ENCODE measurements at regions not wholly inside any gene's neighbourhood (a gene's known extent, or its start where the extent isn't known, plus 50 kb on each side); places are given as distances from the start of the nearest gene placed in this dataset.
"Not testable (repeated sequence)": the region's sequence is repeated elsewhere in the genome, so short reads cannot be mapped to it uniquely, and the experiment has no call there.

- DNase-seq (ENCODE audit: insufficient read length, low spot score); FAIRE-seq: not testable (repeated sequence)
Observed at GRCh38 chr17:43345515-43345914, 53.3 kb upstream of the ARL4D start.

GRCh38 chr17:43344685-43345084, 54.1 kb upstream of the ARL4D start:
- no peak for FAIRE-seq
- DNase-seq (ENCODE audit: insufficient read length, low spot score) = no peak

DNA sequence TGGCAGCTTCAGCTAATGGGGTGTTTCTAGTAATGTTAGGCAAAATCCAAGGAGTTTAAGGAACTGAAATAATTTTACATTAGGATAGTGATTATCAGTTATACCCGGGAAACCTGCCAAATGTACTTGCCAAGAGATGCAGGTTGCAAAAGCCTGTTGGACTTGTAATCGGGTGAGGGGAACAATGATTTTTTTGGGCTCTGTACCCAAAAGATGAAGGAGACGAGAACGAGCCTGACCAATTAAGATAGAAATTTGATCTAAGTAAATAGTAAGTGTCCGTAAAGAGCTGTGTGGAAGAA, 56.3 kb upstream of the ARL4D start:
- no peak for FAIRE-seq
- no peak for DNase-seq (ENCODE audit: insufficient read length, low spot score)

DNA sequence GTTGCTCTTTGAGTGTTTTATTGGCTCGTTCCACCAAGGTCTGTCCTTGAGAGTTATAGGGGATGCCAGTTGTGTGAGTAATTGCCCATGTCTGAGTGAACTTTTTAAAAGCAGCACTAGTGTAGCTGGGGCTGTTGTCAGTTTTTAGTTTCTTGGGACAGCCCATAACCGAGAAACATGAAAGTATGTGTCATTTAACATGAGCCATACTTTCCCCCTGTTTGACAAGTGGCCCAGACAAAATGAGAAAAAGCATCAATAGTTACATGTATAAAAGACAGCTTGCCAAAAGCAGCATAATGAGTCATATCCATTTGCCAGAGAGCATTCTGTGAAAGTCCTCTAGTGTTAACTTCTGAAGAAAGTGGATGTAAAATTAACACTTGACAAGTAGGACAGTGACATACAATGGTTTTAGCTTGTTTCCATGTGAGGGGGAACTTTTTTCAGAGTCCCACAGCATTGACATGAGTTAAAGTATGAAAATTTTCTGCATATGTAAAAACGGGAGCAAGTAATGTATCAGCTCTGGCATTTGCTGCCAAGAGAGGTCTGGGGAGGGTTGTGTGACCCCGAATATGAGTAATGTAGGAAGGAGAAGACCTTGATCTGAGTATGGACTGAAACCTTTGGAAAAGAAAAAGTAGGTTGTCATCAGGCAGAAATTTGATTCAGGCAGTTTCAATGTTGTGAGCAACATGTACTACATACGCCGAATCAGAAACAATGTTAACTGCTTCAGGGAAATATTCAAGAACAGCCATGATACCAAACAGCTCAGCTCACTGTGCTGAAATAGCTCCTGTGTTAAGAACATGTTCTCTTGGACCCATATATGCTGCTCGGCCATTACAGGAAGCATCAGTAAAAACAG, 56.8 kb upstream of the ARL4D start:
- no peak for DNase-seq (ENCODE audit: insufficient read length, low spot score)
- no peak for FAIRE-seq

GRCh38 chr17:43338886-43339516, 59.8 kb upstream of the ARL4D start:
- FAIRE-seq (no peak), DNase-seq (ENCODE audit: insufficient read length, low spot score) (no peak)

- DNase-seq (ENCODE audit: insufficient read length, low spot score) (no peak), FAIRE-seq (no peak)
Observed at GRCh38 chr17:43337684-43338428, 60.9 kb upstream of the ARL4D start.

GRCh38 chr17:43334738-43335402, 63.9 kb upstream of the ARL4D start:
- DNase-seq (ENCODE audit: insufficient read length, low spot score) (no peak), FAIRE-seq (no peak)

DNA sequence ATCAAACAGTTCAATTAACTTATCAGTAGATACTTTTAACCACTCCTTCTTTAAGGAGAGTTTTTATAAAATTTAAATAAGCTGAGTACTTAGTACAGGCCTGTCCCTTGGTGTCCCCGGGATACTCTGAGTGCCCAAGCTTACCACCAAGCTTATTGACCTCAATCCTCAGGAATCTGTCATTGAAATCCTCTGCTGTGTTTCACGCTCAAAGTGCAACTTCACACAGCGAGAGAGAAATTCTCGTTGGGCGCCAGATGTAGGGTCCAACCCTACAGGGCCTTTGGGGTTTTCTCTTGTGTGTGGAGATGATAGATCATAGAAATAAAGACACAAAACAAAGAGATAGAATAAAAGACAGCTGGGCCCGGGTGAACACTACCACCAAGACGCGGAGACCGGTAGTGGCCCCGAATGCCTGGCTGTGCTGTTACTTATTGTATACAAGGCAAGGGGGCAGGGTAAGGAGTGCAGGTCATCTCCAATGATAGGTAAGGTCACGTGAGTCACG, 65.3 kb upstream of the ARL4D start:
- no peak for FAIRE-seq

DNA sequence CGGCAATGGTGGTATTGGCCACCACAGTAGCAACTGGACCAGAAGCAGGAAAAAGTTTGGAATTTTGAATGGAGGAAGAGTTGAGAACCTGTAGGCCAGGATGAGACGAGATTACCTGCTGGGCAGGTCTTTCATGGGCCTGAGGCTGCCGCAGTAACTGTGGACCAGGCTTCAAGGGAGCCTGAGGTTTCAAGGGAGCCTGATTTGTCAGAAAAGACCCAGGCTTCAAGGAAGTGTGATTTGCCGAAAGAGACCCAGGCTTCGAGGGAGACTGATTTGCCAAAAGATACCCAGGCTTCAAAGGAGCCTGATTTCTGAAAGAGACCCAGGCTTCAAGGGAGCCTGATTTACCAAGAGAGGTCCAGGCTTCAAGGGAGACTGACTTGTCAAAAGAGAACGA, 66.6 kb upstream of the ARL4D start:
- FAIRE-seq (no peak), DNase-seq (ENCODE audit: insufficient read length, low spot score) (no peak)

More for the DNA sequence above, 65.3 kb upstream of the ARL4D start:
- DNase-seq (ENCODE audit: insufficient read length, low spot score) = no peak

- DNase-seq (ENCODE audit: insufficient read length, low spot score) (no peak), FAIRE-seq (no peak)
Observed at GRCh38 chr17:43330876-43331639, 67.7 kb upstream of the ARL4D start.

DNA sequence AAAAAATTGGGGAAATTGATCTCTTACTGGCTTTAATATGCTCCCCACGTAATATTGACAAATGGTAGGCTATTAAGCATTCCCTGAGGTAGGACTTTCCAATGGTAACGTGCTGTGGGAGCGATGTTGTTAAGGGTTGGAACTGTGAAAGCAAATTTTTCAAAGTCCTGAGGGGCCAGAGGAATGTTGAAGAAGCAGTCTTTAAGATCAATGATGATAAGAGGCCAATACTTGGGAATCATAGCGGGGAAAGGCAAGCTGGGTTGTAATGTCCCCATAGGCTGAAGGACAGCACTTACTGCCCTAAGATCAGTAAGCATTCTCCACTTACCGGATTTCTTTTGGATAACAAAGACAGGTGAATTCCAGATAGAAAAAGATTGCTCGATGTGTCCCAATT, 69.6 kb upstream of the ARL4D start:
- DNase-seq (ENCODE audit: insufficient read length, low spot score) (no peak), FAIRE-seq (no peak)

GRCh38 chr17:43328650-43329049, 70.1 kb upstream of the ARL4D start:
- no peak for FAIRE-seq
- no peak for DNase-seq (ENCODE audit: insufficient read length, low spot score)

DNA sequence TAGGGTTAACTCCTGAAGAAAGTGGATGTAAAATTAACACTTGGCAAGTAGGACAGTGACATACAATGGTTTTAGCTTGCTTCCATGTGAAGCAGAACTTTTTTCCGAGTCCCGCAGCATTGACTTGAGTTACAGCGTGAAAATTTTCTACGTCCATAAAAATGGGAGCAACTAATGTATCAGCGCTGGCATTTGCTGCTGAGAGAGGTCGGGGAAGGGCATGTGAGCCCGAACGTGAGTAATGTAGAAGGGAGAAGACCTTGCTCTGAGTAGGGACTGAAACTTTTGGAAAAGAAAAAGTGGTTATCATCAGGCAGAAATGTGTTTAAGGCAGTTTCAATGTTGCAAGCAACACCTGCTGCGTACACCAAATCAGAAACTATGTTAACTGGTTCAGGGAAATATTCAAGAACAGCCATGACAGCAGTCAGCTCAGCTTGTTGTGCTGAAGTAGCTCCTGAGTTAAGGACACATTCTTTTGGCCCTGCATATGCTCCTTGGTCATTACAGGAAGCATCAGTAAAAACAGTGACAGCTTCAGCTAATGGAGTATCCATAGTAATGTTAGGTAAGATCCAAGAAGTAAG, 70.9 kb upstream of the ARL4D start:
- no peak for DNase-seq (ENCODE audit: insufficient read length, low spot score)

DNA sequence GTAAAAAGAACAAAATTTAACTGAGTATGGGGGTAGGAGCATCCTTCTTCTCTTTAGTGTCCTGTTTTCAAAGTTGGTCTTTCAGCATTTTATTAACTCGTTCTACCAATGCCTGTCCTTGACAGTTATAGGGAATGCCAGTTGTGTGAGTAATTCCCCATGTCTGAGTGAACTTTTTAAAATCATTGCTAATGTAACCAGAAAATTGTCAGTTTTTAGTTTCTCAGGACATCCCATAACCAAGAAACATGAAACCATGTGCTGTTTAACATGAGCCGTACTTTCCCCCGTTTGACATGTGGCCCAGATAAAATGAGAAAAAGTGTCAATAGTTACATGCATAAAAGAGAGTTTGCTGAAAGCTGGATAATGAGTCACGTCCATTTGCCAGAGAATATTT, 71.4 kb upstream of the ARL4D start:
- DNase-seq (ENCODE audit: insufficient read length, low spot score) = no peak
- FAIRE-seq = no peak

More for the DNA sequence above, 70.9 kb upstream of the ARL4D start:
- no peak for FAIRE-seq

DNA sequence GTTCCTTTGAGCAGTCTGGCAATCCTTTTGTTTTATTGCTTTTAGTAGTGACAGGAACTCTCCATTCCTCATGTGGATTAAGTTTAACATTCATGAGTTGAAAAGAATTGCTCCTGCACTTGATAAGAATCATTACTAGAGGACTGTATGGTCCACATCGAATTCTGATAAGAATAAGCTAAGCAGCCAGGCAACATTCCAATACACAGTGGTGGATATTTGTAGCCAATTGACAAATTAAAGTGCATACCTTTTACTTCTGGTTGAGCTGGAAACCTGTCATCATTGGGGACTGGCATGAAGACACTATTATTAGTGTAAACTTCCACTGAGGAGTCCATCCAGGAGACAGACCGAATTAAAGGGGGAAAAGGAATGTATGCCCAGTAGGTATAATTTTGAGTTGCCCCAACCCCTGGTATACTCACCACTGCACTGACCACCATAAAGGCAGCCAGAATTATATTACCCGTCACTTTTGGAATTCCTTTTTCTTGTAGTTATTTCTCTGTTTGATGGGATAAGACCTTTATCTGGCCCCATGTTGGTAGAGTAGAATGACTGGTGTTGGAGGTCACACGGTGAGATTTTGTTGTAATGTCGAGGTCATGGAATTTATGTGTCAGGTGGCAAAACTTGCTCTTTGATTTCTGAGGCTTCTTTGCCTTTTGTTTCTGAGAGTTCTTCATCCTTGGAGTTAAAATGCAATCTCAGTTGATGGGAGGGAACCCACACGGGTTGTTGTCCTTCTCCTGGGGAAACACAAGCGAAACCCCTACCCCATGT, 72.1 kb upstream of the ARL4D start:
- FAIRE-seq (no peak), DNase-seq (ENCODE audit: insufficient read length, low spot score) (no peak)

DNA sequence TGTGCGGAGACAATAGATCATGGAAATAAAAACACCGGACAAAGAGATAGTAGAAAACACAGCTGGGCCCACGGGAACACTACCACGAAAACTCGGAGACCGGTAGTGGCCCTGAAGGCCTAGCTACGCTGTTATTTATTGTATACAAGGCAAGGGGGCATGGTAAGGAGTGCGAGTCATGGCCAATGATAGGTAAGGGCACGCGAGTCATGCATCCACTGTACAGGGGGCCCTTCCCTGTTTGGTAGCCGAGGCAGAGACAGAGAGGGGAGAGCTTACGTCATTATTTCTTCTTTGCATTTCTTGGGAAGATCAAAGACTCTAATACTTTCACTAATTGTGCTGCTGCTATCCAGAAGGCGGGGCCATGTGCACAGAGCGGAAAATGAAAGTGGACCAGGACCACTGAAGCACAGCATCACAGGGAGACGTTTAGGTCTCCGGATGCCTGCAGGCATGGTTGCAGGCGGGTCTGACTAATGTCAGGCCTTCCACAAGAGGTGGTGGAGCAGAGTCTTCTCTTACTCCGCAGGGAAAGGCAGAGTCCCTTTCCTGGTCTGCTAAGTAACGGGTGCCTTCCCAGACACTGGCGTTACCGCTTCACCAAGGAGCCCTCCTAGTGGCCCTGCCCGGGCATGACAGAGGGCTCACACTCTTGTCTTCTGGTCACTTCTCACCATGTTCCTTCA, 74.4 kb upstream of the ARL4D start:
- FAIRE-seq = no peak

GRCh38 chr17:43319293-43320124, 79.3 kb upstream of the ARL4D start:
- FAIRE-seq (no peak), DNase-seq (ENCODE audit: insufficient read length, low spot score) (no peak)

More for the DNA sequence above, 74.4 kb upstream of the ARL4D start:
- DNase-seq (ENCODE audit: insufficient read length, low spot score) = no peak

All from GM19239 (cell line).